HL-60 (cell line): ENCODE measurements at regions not wholly inside any gene's neighbourhood (a gene's known extent, or its start where the extent isn't known, plus 50 kb on each side); places are given as distances from the start of the nearest gene placed in this dataset.

ENCODE experiments used
- DNase-seq, 2 experiments: peaks; one replicate each; pipeline ENCODE4 v3.0.0-alpha.2; 2010 to 2020; ENCODE audit warnings: low read depth in 1 of 2, low spot score in 1 of 2
- H3K27ac ChIP-seq: fragments of 250-450 bp; sonication (Bioruptor Pico); replicated peaks from 2 replicates; pipeline ENCODE4 v1.5.1; 2020; ENCODE audit warnings: mild to moderate bottlenecking, moderate library complexity
- H3K27me3 ChIP-seq: fragments of 250-450 bp; sonication (Bioruptor Pico); 2 replicates; pipeline ENCODE4 v1.5.1; 2021; ENCODE audit warnings: mild to moderate bottlenecking, moderate library complexity; ENCODE audit not compliant: insufficient read depth, poor library complexity, severe bottlenecking
- H3K4me3 ChIP-seq: replicated peaks from 2 replicates; pipeline ENCODE4 v1.5.1; 2011; ENCODE audit warnings: mild to moderate bottlenecking, control low read depth, low read length; ENCODE audit not compliant: insufficient read depth
- GABPA ChIP-seq: IDR thresholded peaks from 2 replicates; pipeline ENCODE4 v1.6.1; 2012; ENCODE audit warnings: low read depth
- POLR2AphosphoS5 ChIP-seq: IDR thresholded peaks from 2 replicates; pipeline ENCODE4 v1.6.1; 2012; ENCODE audit warnings: low read depth
- SPI1 ChIP-seq: IDR thresholded peaks from 2 replicates; pipeline ENCODE4 v1.6.1; 2012; ENCODE audit warnings: low read depth, mild to moderate bottlenecking, borderline replicate concordance
- TF ChIP-seq, protein P1 (sequence below): IDR thresholded peaks from 2 replicates; pipeline ENCODE4 v1.6.1; 2012; ENCODE audit warnings: low read depth; ENCODE audit not compliant: insufficient replicate concordance
- TF ChIP-seq, protein P2 (sequence below): IDR thresholded peaks from one replicate; pipeline ENCODE4 v1.5.1; 2011; ENCODE audit warnings: low read length, control low read depth, inconsistent platforms; ENCODE audit not compliant: insufficient read depth

DNA sequence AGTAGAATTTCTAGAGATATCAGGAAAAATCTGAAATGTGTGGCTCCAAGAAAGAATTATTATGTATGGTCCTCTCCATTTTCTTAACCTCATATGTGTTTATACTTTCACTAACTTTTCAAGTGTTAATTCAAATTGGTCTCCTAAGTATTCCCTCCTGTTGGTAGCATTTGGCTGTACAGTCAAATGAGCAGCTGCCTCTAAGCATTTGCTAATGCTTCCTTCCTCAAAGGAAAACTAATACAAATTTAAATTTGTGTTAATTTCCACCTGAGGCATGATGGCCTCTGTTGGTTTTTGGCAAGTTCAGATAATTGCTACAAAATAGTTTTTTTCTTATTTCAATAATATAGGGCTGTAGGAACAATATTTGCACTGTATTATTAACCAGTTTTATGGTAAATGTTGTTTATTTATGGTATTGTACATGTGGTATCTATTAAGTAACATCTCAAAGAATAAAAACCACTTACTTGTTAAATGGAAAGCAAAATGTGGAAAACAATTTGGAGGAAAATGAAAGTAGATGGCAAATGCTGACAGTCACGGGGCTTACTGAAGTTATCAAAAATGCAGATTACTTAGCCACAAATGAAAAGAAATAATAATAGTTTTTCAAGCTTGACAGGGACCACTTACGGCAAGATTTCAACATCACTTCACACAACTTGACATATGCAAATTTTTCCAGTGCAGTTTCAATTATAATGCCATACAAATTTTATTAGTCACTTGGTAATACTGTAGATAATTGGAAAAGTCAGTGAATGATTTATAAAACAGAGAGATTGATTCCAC lies 299.3 kb upstream of the MEOX2 start:
- no peak for DNase-seq
- no peak overlapping the region for H3K27ac ChIP-seq
- H3K27me3 ChIP-seq = no peaks in the 10 kb centered on the region
- H3K4me3 ChIP-seq = no peak overlapping the region
- no peak for TF ChIP-seq SPI1
- no peak for TF ChIP-seq POLR2AphosphoS5
- TF ChIP-seq, protein P1, sequence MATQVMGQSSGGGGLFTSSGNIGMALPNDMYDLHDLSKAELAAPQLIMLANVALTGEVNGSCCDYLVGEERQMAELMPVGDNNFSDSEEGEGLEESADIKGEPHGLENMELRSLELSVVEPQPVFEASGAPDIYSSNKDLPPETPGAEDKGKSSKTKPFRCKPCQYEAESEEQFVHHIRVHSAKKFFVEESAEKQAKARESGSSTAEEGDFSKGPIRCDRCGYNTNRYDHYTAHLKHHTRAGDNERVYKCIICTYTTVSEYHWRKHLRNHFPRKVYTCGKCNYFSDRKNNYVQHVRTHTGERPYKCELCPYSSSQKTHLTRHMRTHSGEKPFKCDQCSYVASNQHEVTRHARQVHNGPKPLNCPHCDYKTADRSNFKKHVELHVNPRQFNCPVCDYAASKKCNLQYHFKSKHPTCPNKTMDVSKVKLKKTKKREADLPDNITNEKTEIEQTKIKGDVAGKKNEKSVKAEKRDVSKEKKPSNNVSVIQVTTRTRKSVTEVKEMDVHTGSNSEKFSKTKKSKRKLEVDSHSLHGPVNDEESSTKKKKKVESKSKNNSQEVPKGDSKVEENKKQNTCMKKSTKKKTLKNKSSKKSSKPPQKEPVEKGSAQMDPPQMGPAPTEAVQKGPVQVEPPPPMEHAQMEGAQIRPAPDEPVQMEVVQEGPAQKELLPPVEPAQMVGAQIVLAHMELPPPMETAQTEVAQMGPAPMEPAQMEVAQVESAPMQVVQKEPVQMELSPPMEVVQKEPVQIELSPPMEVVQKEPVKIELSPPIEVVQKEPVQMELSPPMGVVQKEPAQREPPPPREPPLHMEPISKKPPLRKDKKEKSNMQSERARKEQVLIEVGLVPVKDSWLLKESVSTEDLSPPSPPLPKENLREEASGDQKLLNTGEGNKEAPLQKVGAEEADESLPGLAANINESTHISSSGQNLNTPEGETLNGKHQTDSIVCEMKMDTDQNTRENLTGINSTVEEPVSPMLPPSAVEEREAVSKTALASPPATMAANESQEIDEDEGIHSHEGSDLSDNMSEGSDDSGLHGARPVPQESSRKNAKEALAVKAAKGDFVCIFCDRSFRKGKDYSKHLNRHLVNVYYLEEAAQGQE = no peak

- TF ChIP-seq, protein P1 = no peak
- TF ChIP-seq POLR2AphosphoS5 (no peak), GABPA (no peak), SPI1 (no peak)
- TF ChIP-seq, protein P2, sequence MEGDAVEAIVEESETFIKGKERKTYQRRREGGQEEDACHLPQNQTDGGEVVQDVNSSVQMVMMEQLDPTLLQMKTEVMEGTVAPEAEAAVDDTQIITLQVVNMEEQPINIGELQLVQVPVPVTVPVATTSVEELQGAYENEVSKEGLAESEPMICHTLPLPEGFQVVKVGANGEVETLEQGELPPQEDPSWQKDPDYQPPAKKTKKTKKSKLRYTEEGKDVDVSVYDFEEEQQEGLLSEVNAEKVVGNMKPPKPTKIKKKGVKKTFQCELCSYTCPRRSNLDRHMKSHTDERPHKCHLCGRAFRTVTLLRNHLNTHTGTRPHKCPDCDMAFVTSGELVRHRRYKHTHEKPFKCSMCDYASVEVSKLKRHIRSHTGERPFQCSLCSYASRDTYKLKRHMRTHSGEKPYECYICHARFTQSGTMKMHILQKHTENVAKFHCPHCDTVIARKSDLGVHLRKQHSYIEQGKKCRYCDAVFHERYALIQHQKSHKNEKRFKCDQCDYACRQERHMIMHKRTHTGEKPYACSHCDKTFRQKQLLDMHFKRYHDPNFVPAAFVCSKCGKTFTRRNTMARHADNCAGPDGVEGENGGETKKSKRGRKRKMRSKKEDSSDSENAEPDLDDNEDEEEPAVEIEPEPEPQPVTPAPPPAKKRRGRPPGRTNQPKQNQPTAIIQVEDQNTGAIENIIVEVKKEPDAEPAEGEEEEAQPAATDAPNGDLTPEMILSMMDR = no peak
- no peaks in the 10 kb centered on the region for H3K27me3 ChIP-seq
- H3K27ac ChIP-seq = no peak overlapping the region
- no peak overlapping the region for H3K4me3 ChIP-seq
- no peak for DNase-seq
Measured at GRCh38 chr7:15977663-15978062, 291.2 kb upstream of the MEOX2 start.

DNA sequence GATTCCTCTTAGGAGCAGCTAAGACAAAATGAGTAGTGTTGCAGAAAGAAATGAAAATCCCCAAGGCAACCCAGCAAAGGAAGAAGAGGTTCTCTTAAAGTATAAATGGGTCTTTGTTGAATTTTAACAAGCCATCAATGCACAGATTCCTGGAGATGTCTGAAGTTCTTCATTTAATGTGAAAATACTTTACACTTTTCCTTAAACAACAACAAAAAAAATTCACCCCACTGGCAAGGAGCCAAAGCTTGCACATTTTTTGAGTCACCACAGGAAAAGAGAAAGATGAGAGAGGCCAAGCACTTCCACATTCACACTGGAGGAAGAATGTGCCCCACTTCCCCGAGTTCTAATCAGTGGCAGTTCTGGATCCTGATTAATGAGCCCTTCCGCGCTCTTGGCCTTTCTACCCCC lies 286.4 kb upstream of the MEOX2 start:
- H3K27ac ChIP-seq = no peak overlapping the region
- H3K27me3 ChIP-seq = no peaks in the 10 kb centered on the region
- no peak overlapping the region for H3K4me3 ChIP-seq
- TF ChIP-seq, protein P1 = no peak
- TF ChIP-seq SPI1 (no peak), GABPA (no peak), POLR2AphosphoS5 (no peak)
- TF ChIP-seq, protein P2 = no peak
- DNase-seq = no peak
